A673 (cell line): ENCODE measurements at regions not wholly inside any gene's neighbourhood (a gene's known extent, or its start where the extent isn't known, plus 50 kb on each side); places are given as distances from the start of the nearest gene placed in this dataset.

Source experiments
- BruUV-seq: library from RNA; stranded (reverse); fragments of 400-500 nt; replicated peaks from 2 replicates; lab custom pipeline; 2021; lab: Mats Ljungman, UMichigan
- CTCF ChIA-PET: fragments of 300-600 bp; sonication (Branson Sonifier 250); formaldehyde crosslinking; loops from one replicate; lab custom pipeline; 2022; ENCODE audit warnings: antibody characterized with exemption; lab: Charles Lee
- POLR2A ChIA-PET: fragments of 300-600 bp; sonication (Branson Sonifier 250); formaldehyde crosslinking; loops from one replicate; lab custom pipeline; 2022; ENCODE audit warnings: antibody characterized with exemption; ENCODE audit not compliant: low non-redundant PET; lab: Charles Lee
- DNase-seq: peaks from one replicate; pipeline ENCODE4 v3.0.0-alpha.2; 2015; ENCODE audit warnings: low spot score
- H3K27ac ChIP-seq: fragments of 200-600 bp; sonication (generic); 2 replicates; pipeline ENCODE4 v1.5.1; 2016; ENCODE audit warnings: mixed run types, low read depth, mild to moderate bottlenecking, mixed read lengths, antibody characterized with exemption, low read length; ENCODE audit not compliant: poor library complexity, severe bottlenecking
- H3K27me3 ChIP-seq: fragments of 200-600 bp; sonication (generic); replicated peaks from 2 replicates; pipeline ENCODE4 v1.6.1; 2017; ENCODE audit warnings: mixed run types, low read depth, mild to moderate bottlenecking, mixed read lengths, antibody characterized with exemption, low read length; ENCODE audit not compliant: insufficient read depth, poor library complexity
- H3K36me3 ChIP-seq: fragments of 200-600 bp; sonication (generic); 2 replicates; pipeline ENCODE4 v1.6.1; 2016; ENCODE audit warnings: mixed run types, mild to moderate bottlenecking, mixed read lengths, antibody characterized with exemption, low read length; ENCODE audit not compliant: insufficient read depth, poor library complexity, severe bottlenecking
- H3K4me1 ChIP-seq: fragments of 200-600 bp; sonication (generic); 2 replicates; pipeline ENCODE4 v1.6.1; 2017; ENCODE audit warnings: mixed run types, mild to moderate bottlenecking, mixed read lengths, antibody characterized with exemption, low read length; ENCODE audit not compliant: insufficient read depth, poor library complexity, severe bottlenecking
- H3K4me3 ChIP-seq: fragments of 200-600 bp; sonication (generic); 2 replicates; pipeline ENCODE4 v1.5.1; 2016; ENCODE audit warnings: low read depth, mixed run types, mild to moderate bottlenecking, mixed read lengths, low read length; ENCODE audit not compliant: poor library complexity, severe bottlenecking
- H3K9me3 ChIP-seq: fragments of 200-600 bp; sonication (generic); 2 replicates; pipeline ENCODE4 v1.6.1; 2016; ENCODE audit warnings: mixed run types, low read depth, mild to moderate bottlenecking, mixed read lengths, antibody characterized with exemption, low read length; ENCODE audit not compliant: poor library complexity, severe bottlenecking
- CTCF ChIP-seq: fragments of 300-800, 200-600 bp; sonication (generic); conservative IDR thresholded peaks from 2 replicates; pipeline ENCODE4 v1.5.1; 2017; ENCODE audit warnings: low read depth, mild to moderate bottlenecking, antibody characterized with exemption, low read length, moderate library complexity, mixed read lengths
- EZH2 ChIP-seq: fragments of 200-600 bp; sonication (generic); IDR thresholded peaks from 2 replicates; pipeline ENCODE4 v1.6.1; 2017; ENCODE audit warnings: borderline replicate concordance, low read depth, mild to moderate bottlenecking, mixed read lengths, antibody characterized with exemption, low read length; ENCODE audit not compliant: poor library complexity, severe bottlenecking
- intact Hi-C: fragments of 100-400 bp; cut with micrococcal nuclease; formaldehyde crosslinking; loops from one replicate; pipeline ENCODE4 v1.10.0; 2022; ENCODE audit not compliant: unreplicated experiment

- H3K36me3 ChIP-seq: no peaks in the 10 kb centered on the region
- ChIA-PET CTCF (no interaction called here), POLR2A (no interaction called here)
- no peak for TF ChIP-seq CTCF
- no peak for TF ChIP-seq EZH2
- BruUV-seq: no TSS peak
- H3K27ac ChIP-seq: no peak overlapping the region
- intact Hi-C loops: no loop called here
- H3K4me3 ChIP-seq: no peak overlapping the region
- H3K27me3 ChIP-seq: no peaks in the 10 kb centered on the region
- DNase-seq: no peak
- no peaks in the 10 kb centered on the region for H3K9me3 ChIP-seq
- no peaks in the 10 kb centered on the region for H3K4me1 ChIP-seq
Observed at GRCh38 chr6:148151896-148152643, 190.6 kb upstream of the SASH1 start.

- BruUV-seq: no TSS peak
- Histone ChIP-seq H3K36me3 (no peaks in the 10 kb centered on the region), H3K27ac (no peak overlapping the region), H3K4me3 (no peak overlapping the region), H3K4me1 (no peaks in the 10 kb centered on the region), H3K27me3 (no peaks in the 10 kb centered on the region), H3K9me3 (no peaks in the 10 kb centered on the region)
- CTCF ChIA-PET: no interaction called here
- POLR2A ChIA-PET: no interaction called here
- no peak for TF ChIP-seq CTCF
- TF ChIP-seq EZH2: no peak
- intact Hi-C loops: no loop called here
- no peak for DNase-seq
Observed at GRCh38 chr6:148154668-148155067, 188.0 kb upstream of the SASH1 start.

GRCh38 chr6:148155293-148155692 is 187.3 kb upstream of the SASH1 start:
- ChIA-PET CTCF (no interaction called here), POLR2A (no interaction called here)
- intact Hi-C loops: no loop called here
- Histone ChIP-seq H3K9me3 (no peaks in the 10 kb centered on the region), H3K4me1 (no peaks in the 10 kb centered on the region), H3K27me3 (no peaks in the 10 kb centered on the region), H3K27ac (no peak overlapping the region), H3K36me3 (no peaks in the 10 kb centered on the region), H3K4me3 (no peak overlapping the region)
- no TSS peak for BruUV-seq
- TF ChIP-seq CTCF: no peak
- TF ChIP-seq EZH2: no peak
- no peak for DNase-seq
